Right lobe of liver (tissue), 6 donors: ENCODE measurements at regions not wholly inside any gene's neighbourhood (a gene's known extent, or its start where the extent isn't known, plus 50 kb on each side); places are given as distances from the start of the nearest gene placed in this dataset.

Experiments used
- ATAC-seq, 4 donors: fragments of 200-7000 bp; cut with Tn5 transposase; one replicate each; pipeline ENCODE4 v1.9.1; 2020; ENCODE audit warnings: mild to moderate bottlenecking in 4 of 4, moderate library complexity in 4 of 4
- DNase-seq, 3 donors: peaks; one replicate each; pipeline ENCODE4 v3.0.0-alpha.2; 2020
- H3K27ac ChIP-seq, 3 donors: fragments of 200-600 bp; one replicate each; pipeline ENCODE4 v1.8.0; 2022
- H3K27me3 ChIP-seq, 2 donors: fragments of 200-600 bp; one replicate each; pipeline ENCODE4 v1.8.0; 2022
- H3K36me3 ChIP-seq, 4 donors: fragments of 200-600 bp; sonication (generic) in 1 of 4; one replicate each; pipeline versions ENCODE4 v1.5.1 to v1.8.0; 2017 to 2022; ENCODE audit warnings: control low read depth in 1 of 4
- H3K4me1 ChIP-seq, 4 donors: fragments of 200-600 bp; sonication (generic) in 1 of 4; one replicate each; pipeline versions ENCODE4 v1.5.1 to v1.8.0; 2017 to 2022; ENCODE audit warnings: control low read depth in 1 of 4
- H3K4me3 ChIP-seq, 3 donors: fragments of 200-600 bp; one replicate each; pipeline ENCODE4 v1.8.0; 2022
- H3K9me3 ChIP-seq, 4 donors: fragments of 200-600 bp; sonication (generic) in 1 of 4; one replicate each; pipeline versions ENCODE4 v1.5.1 to v1.8.0; 2017 to 2022; ENCODE audit warnings: control low read depth in 1 of 4
- CTCF ChIP-seq, 4 donors: fragments of 200-600 bp in 3 of 4; fragments of 450-650 bp in 1 of 4; IDR thresholded peaks; one replicate each; pipeline versions ENCODE4 v1.5.1 to v1.8.0; 2016 to 2022; ENCODE audit warnings: antibody characterized with exemption in 4 of 4, mild to moderate bottlenecking in 2 of 4
- POLR2A ChIP-seq: fragments of 450-650 bp; IDR thresholded peaks from one replicate; pipeline ENCODE4 v1.6.1; 2017; ENCODE audit warnings: antibody characterized with exemption, mild to moderate bottlenecking
- WGBS: methylation state at CpG from one replicate; pipeline ENCODE4 v1.1.6; 2018; ENCODE audit warnings: low coverage, low lambda C conversion rate; ENCODE audit not compliant: insufficient coverage; ENCODE audit errors: missing lambda C conversion rate; 5-methylcytosine and 5-hydroxymethylcytosine counted together
- intact Hi-C, 2 donors: fragments of 100-400 bp; cut with DNase I; formaldehyde crosslinking; loops; one replicate each; pipeline versions ENCODE4 v1.11.2 to v1.14.1; 2022
- donor health status: DM: no; HTN: yes; CAD: no.
- donor health status: DM: no; HTN: no; CAD: no.
- donor health status: DM: no; HTN: no; CAD: no.
- donor health status: DM: no; HTN: yes; CAD: no.
- donor health status: DM: no; HTN: yes; CAD: no.

DNA sequence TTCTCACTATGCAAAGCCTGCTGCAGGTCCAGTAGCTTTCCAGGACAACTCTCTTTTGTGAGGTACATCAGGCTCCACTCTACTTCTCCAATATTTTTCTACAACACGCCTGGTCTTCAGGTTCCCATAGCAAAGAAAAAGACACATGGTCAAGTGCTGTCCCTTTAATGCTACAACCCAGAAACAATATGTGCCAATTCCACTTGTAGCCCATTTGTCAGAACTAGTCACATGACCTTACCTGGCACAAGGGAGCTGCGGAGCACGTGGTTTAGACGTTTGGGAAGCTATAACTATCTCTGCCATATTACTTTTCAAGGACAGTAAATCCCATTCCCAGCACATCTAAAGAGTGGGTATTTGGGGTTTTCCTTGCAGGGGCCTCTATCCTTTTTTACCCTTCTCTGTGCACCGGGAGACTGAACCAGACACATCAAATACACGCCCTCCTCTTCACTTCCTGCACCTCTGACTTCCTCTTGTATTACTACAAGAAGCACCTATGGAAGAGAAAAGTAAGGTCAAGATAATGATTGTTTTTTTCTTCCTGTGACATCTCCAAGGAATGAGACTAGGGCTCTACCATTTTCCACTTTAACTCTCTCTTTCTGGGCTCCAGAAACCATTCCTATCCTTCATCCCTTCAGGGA, 237.6 kb downstream of the ETS1 start:
- TF ChIP-seq CTCF (IDR thresholded peaks at IDR 0.05) (no peak), POLR2A (no peak)
- 46% methylated on average over 6 of the region's 6 CpGs for WGBS
- Histone ChIP-seq H3K27me3 (no peaks in the 10 kb centered on the region), H3K36me3 (no peaks in the 10 kb centered on the region), H3K27ac (no peak overlapping the region), H3K4me1 (no peaks in the 10 kb centered on the region), H3K9me3 (no peaks in the 10 kb centered on the region), H3K4me3 (no peak overlapping the region)
- intact Hi-C loops: no loop called here
- ATAC-seq: no peak
- no peak for DNase-seq

DNA sequence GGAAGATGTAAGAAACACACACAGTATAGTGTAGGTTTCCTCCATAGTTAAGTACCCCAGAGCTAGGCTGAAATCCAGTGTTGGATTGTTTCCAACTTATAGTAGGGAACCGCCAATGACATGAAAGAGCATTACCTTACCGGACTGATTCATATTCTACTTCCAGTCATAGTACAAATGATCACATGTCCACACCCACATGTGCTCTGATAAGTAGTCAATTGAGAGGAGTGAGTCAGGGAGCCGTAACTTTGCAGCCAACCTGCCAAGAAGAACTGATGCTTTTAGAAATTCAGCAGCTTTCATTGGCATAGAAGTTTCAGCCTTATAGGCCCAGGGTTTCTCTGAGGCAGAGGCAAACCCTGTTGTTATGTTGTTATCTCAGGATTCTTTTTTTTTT, 240.6 kb downstream of the ETS1 start:
- ATAC-seq (no peak), DNase-seq (no peak)
- TF ChIP-seq CTCF (IDR thresholded peaks at IDR 0.05) (no peak), POLR2A (no peak)
- Histone ChIP-seq H3K9me3 (no peaks in the 10 kb centered on the region), H3K4me1 (no peaks in the 10 kb centered on the region), H3K27me3 (no peaks in the 10 kb centered on the region), H3K27ac (no peak overlapping the region), H3K4me3 (no peak overlapping the region), H3K36me3 (no peaks in the 10 kb centered on the region)
- 48% methylated on average over 3 of the region's 3 CpGs for WGBS
- intact Hi-C loops: no loop called here

- H3K4me1 ChIP-seq: no peaks in the 10 kb centered on the region
- DNase-seq (no peak), ATAC-seq (no peak)
- H3K27me3 ChIP-seq: no peaks in the 10 kb centered on the region
- WGBS: 36% methylated on average over 3 of the region's 3 CpGs
- intact Hi-C loops: no loop called here
- no peak overlapping the region for H3K27ac ChIP-seq
- TF ChIP-seq CTCF (IDR thresholded peaks at IDR 0.05) (no peak), POLR2A (no peak)
- H3K9me3 ChIP-seq: no peaks in the 10 kb centered on the region
- H3K4me3 ChIP-seq: no peak overlapping the region
- no peaks in the 10 kb centered on the region for H3K36me3 ChIP-seq
Measured at GRCh38 chr11:128345316-128345715, 242.0 kb downstream of the ETS1 start.

DNA sequence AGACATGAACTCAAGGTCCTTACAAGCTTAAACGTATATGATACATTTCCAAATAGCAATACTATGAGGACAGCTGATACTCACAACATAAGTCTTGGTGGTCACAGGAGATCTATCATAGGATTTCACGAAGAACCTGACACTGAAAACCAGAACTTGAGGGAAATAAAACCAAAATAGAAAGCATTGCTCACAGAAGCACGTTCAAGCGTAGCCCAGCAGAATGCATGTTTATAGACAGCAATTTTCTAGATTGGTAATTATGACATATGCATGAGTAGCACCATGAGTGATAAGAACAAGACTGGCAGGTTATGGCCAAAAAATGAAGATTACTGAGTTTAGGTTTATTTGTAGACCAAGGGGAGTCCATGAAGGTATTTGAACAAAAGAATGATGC, 243.5 kb downstream of the ETS1 start:
- DNase-seq: no peak
- no peak for ATAC-seq
- H3K36me3 ChIP-seq: no peaks in the 10 kb centered on the region
- H3K4me1 ChIP-seq: no peaks in the 10 kb centered on the region
- 55% methylated on average over 4 of the region's 4 CpGs for WGBS
- intact Hi-C loops: no loop called here
- no peak overlapping the region for H3K4me3 ChIP-seq
- no peak overlapping the region for H3K27ac ChIP-seq
- no peak for TF ChIP-seq CTCF (IDR thresholded peaks at IDR 0.05)
- TF ChIP-seq POLR2A: no peak
- no peaks in the 10 kb centered on the region for H3K27me3 ChIP-seq
- no peaks in the 10 kb centered on the region for H3K9me3 ChIP-seq

- Histone ChIP-seq H3K4me3 (no peak overlapping the region), H3K4me1 (no peaks in the 10 kb centered on the region), H3K27ac (peak overlapping the region in 2 of 3 donors; percentile 8 to 14), H3K27me3 (no peaks in the 10 kb centered on the region), H3K36me3 (no peaks in the 10 kb centered on the region), H3K9me3 (no peaks in the 10 kb centered on the region)
- TF ChIP-seq CTCF (IDR thresholded peaks at IDR 0.05) (no peak), POLR2A (no peak)
- ATAC-seq (no peak), DNase-seq (no peak)
- intact Hi-C loops: no loop called here
- WGBS: 62% methylated on average over 2 of the region's 2 CpGs
Measured at GRCh38 chr11:128343135-128343514, 244.2 kb downstream of the ETS1 start.
